ENCODE measurements at regions not wholly inside any gene's neighbourhood (a gene's known extent, or its start where the extent isn't known, plus 50 kb on each side); places are given as distances from the start of the nearest gene placed in this dataset.

GRCh38 chr4:176569301-176569700, 223.4 kb downstream of the VEGFC start:
- no peak for DNase-seq
- H3K79me2 ChIP-seq (ENCODE audit: low read length) = no peaks in the 10 kb centered on the region

GRCh38 chr4:176571206-176571605, 221.5 kb downstream of the VEGFC start:
- Histone ChIP-seq H3K9me2 (replicated peaks; ENCODE audit: insufficient read depth, low read length) (no peaks in the 10 kb centered on the region), H3K4me3 (ENCODE audit: low read length) (no peak overlapping the region), H3K9me3 (replicated peaks; ENCODE audit: insufficient read depth, low read length) (no peaks in the 10 kb centered on the region), H2AFZ (ENCODE audit: low read length) (no peak overlapping the region), H3K9ac (ENCODE audit: low read length) (no peak overlapping the region), H3K4me1 (ENCODE audit: low read length) (no peaks in the 10 kb centered on the region), H3K4me2 (ENCODE audit: low read depth, low read length) (no peak overlapping the region), H3K36me3 (replicated peaks; ENCODE audit: insufficient read depth, low read length) (no peaks in the 10 kb centered on the region), H3K27me3 (replicated peaks; ENCODE audit: insufficient read depth, low read length) (no peaks in the 10 kb centered on the region), H4K20me1 (ENCODE audit: insufficient read depth, low read length) (no peaks in the 10 kb centered on the region), H3K27ac (ENCODE audit: low read length) (no peak overlapping the region), H3F3A (ENCODE audit: insufficient read depth, low read length) (no peaks in the 10 kb centered on the region), H3K79me2 (ENCODE audit: low read length) (no peaks in the 10 kb centered on the region)
- no peak for TF ChIP-seq EZH2 (optimal IDR thresholded peaks at IDR 0.05; ENCODE audit: low read depth, low read length)
- TF ChIP-seq CTCF (IDR thresholded peaks at IDR 0.05; ENCODE audit: low read length) = no peak
- no peak for TF ChIP-seq EZH2phosphoT487 (IDR thresholded peaks at IDR 0.05; ENCODE audit: low read length)
- DNase-seq = no peak

More at GRCh38 chr4:176569301-176569700, 223.4 kb downstream of the VEGFC start:
- H3F3A ChIP-seq (ENCODE audit: insufficient read depth, low read length) = no peaks in the 10 kb centered on the region
- H3K9me2 ChIP-seq (replicated peaks; ENCODE audit: insufficient read depth, low read length) = no peaks in the 10 kb centered on the region
- H3K36me3 ChIP-seq (replicated peaks; ENCODE audit: insufficient read depth, low read length) = no peaks in the 10 kb centered on the region
- H3K4me2 ChIP-seq (ENCODE audit: low read depth, low read length) = no peak overlapping the region
- no peak overlapping the region for H2AFZ ChIP-seq (ENCODE audit: low read length)
- no peak overlapping the region for H3K9ac ChIP-seq (ENCODE audit: low read length)
- no peak for TF ChIP-seq EZH2phosphoT487 (IDR thresholded peaks at IDR 0.05; ENCODE audit: low read length)
- TF ChIP-seq CTCF (IDR thresholded peaks at IDR 0.05; ENCODE audit: low read length) = no peak
- TF ChIP-seq EZH2 (optimal IDR thresholded peaks at IDR 0.05; ENCODE audit: low read depth, low read length) = no peak
- no peak overlapping the region for H3K27ac ChIP-seq (ENCODE audit: low read length)
- H4K20me1 ChIP-seq (ENCODE audit: insufficient read depth, low read length) = no peaks in the 10 kb centered on the region
- no peaks in the 10 kb centered on the region for H3K27me3 ChIP-seq (replicated peaks; ENCODE audit: insufficient read depth, low read length)
- no peaks in the 10 kb centered on the region for H3K9me3 ChIP-seq (replicated peaks; ENCODE audit: insufficient read depth, low read length)
- H3K4me3 ChIP-seq (ENCODE audit: low read length) = no peak overlapping the region
- H3K4me1 ChIP-seq (ENCODE audit: low read length) = no peaks in the 10 kb centered on the region

GRCh38 chr4:176575141-176575730, 217.5 kb downstream of the VEGFC start:
- no peak overlapping the region for H2AFZ ChIP-seq (ENCODE audit: low read length)
- H3K79me2 ChIP-seq (ENCODE audit: low read length) = no peaks in the 10 kb centered on the region
- H3K9me2 ChIP-seq (replicated peaks; ENCODE audit: insufficient read depth, low read length) = no peaks in the 10 kb centered on the region
- no peaks in the 10 kb centered on the region for H3K27me3 ChIP-seq (replicated peaks; ENCODE audit: insufficient read depth, low read length)
- H3K4me3 ChIP-seq (ENCODE audit: low read length) = no peak overlapping the region
- H3K4me1 ChIP-seq (ENCODE audit: low read length) = no peaks in the 10 kb centered on the region
- TF ChIP-seq CTCF (IDR thresholded peaks at IDR 0.05; ENCODE audit: low read length) = no peak
- no peak for TF ChIP-seq EZH2 (optimal IDR thresholded peaks at IDR 0.05; ENCODE audit: low read depth, low read length)
- TF ChIP-seq EZH2phosphoT487 (IDR thresholded peaks at IDR 0.05; ENCODE audit: low read length) = no peak
- H3K27ac ChIP-seq (ENCODE audit: low read length) = no peak overlapping the region
- no peaks in the 10 kb centered on the region for H3F3A ChIP-seq (ENCODE audit: insufficient read depth, low read length)
- no peaks in the 10 kb centered on the region for H3K36me3 ChIP-seq (replicated peaks; ENCODE audit: insufficient read depth, low read length)
- H3K9me3 ChIP-seq (replicated peaks; ENCODE audit: insufficient read depth, low read length) = no peaks in the 10 kb centered on the region
- DNase-seq = no peak
- H3K4me2 ChIP-seq (ENCODE audit: low read depth, low read length) = no peak overlapping the region
- no peak overlapping the region for H3K9ac ChIP-seq (ENCODE audit: low read length)
- no peaks in the 10 kb centered on the region for H4K20me1 ChIP-seq (ENCODE audit: insufficient read depth, low read length)
